Gastrocnemius medialis (tissue), 4 donors: ENCODE measurements at regions not wholly inside any gene's neighbourhood (a gene's known extent, or its start where the extent isn't known, plus 50 kb on each side); places are given as distances from the start of the nearest gene placed in this dataset.

ENCODE experiments used
- CTCF ChIP-seq, 5 experiments: fragments of 450-650 bp in 3 of 5; fragments of 200-600 bp in 2 of 5; sonication (generic) in 2 of 5; IDR thresholded peaks in 4 of 5; conservative IDR thresholded peaks in 1 of 5; 1 replicate in 4 of 5; 2 replicates in 1 of 5; pipeline ENCODE4 v1.5.1; 2016 to 2019; ENCODE audit warnings: antibody characterized with exemption in 5 of 5, mild to moderate bottlenecking in 3 of 5, moderate library complexity in 3 of 5
- POLR2A ChIP-seq, 2 donors: fragments of 450-650 bp; IDR thresholded peaks; one replicate each; pipeline ENCODE4 v1.6.1; 2017; ENCODE audit warnings: antibody characterized with exemption in 2 of 2, mild to moderate bottlenecking in 2 of 2, moderate library complexity in 2 of 2

GRCh38 chr17:65477600-65477999 lies 83.8 kb downstream of the AXIN2 start:
- TF ChIP-seq CTCF (IDR thresholded peaks at IDR 0.05 in 4 of 5, conservative IDR thresholded peaks at IDR 0.05 in 1 of 5) (no peak), POLR2A (IDR thresholded peaks at IDR 0.05) (no peak)
